Psoas muscle (tissue), 7 donors: ENCODE measurements at regions not wholly inside any gene's neighbourhood (a gene's known extent, or its start where the extent isn't known, plus 50 kb on each side); places are given as distances from the start of the nearest gene placed in this dataset.

Experiments used
- ATAC-seq, 4 donors: fragments of 200-7000 bp; cut with Tn5 transposase; one replicate each; pipeline ENCODE4 v1.9.1; 2020; ENCODE audit warnings: moderate library complexity in 3 of 4, mild to moderate bottlenecking in 2 of 4
- DNase-seq, 2 donors: peaks; one replicate each; pipeline ENCODE4 v3.0.0-alpha.2; 2020
- H3K27ac ChIP-seq: fragments of 200-600 bp; one replicate; pipeline ENCODE4 v1.8.0; 2022
- H3K27me3 ChIP-seq, 3 donors: fragments of 200-600 bp in 1 of 3; one replicate each; pipeline versions ENCODE4 v1.6.1 to v1.8.0; 2013 to 2022; ENCODE audit warnings: low read length in 2 of 3, mild to moderate bottlenecking in 2 of 3, moderate library complexity in 1 of 3; ENCODE audit not compliant: insufficient read depth in 3 of 3
- H3K36me3 ChIP-seq, 2 donors: fragments of 200-600 bp in 1 of 2; one replicate each; pipeline versions ENCODE4 v1.6.1 to v1.8.0; 2013 to 2022; ENCODE audit warnings: low read depth in 1 of 2, mild to moderate bottlenecking in 1 of 2, moderate library complexity in 1 of 2; ENCODE audit not compliant: insufficient read depth in 1 of 2
- H3K4me1 ChIP-seq: fragments of 200-600 bp; one replicate; pipeline ENCODE4 v1.8.0; 2022
- H3K4me3 ChIP-seq: fragments of 200-600 bp; one replicate; pipeline ENCODE4 v1.8.0; 2022; ENCODE audit warnings: mild to moderate bottlenecking
- H3K9me3 ChIP-seq: fragments of 200-600 bp; one replicate; pipeline ENCODE4 v1.8.0; 2022
- WGBS, 3 donors: extraction: QIAGEN DNeasy Blood & Tissue Kit; methylation state at CpG; one replicate each; pipeline versions ENCODE4 v1.1.6 to v1.1.7; 2013; 5-methylcytosine and 5-hydroxymethylcytosine counted together
- intact Hi-C, 2 donors: fragments of 100-400 bp; cut with DNase I; formaldehyde crosslinking; loops; one replicate each; pipeline versions ENCODE4 v1.11.0 to v1.14.2; 2022
- TF ChIP-seq, protein P1 (sequence below): fragments of 200-600 bp; IDR thresholded peaks from one replicate; pipeline ENCODE4 v1.8.0; 2022; ENCODE audit warnings: antibody characterized with exemption
- donor health status: healthy with polysubstance abuse.
- donor health status: DM: no; HTN: no; CAD: no; lungs with moderate emphysema.
- donor health status: Bipolar disorder and iron deficiency.
- donor health status: healthy.
- donor health status: DM: yes; HTN: yes; CAD: no.
- donor health status: DM: no; HTN: no; CAD: no.
- donor health status: DM: yes; HTN: yes; CAD: no.

DNA sequence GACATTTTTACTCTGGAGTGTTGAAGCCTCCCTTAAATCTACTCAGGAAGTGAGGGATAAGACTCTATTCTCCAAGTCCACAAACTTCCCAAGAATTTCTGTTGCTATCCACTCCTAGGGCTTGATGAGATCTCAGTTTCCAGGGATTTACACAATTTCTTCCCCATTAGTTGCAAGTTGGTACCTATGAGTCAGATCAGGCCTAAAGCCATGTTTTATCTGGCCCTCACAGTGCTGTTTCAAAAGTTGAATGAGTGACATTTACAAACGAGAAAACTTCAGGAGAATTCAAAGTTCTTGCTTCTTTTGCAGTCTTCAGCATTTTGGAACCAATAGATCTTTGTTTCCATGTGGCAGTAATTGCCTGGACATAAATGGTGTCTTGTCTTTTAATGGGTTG lies 156.4 kb upstream of the SYT10 start:
- Histone ChIP-seq H3K36me3 (no peaks in the 10 kb centered on the region), H3K4me3 (no peak overlapping the region), H3K4me1 (no peaks in the 10 kb centered on the region), H3K27ac (no peak overlapping the region), H3K27me3 (no peaks in the 10 kb centered on the region), H3K9me3 (no peaks in the 10 kb centered on the region)
- TF ChIP-seq, protein P1, sequence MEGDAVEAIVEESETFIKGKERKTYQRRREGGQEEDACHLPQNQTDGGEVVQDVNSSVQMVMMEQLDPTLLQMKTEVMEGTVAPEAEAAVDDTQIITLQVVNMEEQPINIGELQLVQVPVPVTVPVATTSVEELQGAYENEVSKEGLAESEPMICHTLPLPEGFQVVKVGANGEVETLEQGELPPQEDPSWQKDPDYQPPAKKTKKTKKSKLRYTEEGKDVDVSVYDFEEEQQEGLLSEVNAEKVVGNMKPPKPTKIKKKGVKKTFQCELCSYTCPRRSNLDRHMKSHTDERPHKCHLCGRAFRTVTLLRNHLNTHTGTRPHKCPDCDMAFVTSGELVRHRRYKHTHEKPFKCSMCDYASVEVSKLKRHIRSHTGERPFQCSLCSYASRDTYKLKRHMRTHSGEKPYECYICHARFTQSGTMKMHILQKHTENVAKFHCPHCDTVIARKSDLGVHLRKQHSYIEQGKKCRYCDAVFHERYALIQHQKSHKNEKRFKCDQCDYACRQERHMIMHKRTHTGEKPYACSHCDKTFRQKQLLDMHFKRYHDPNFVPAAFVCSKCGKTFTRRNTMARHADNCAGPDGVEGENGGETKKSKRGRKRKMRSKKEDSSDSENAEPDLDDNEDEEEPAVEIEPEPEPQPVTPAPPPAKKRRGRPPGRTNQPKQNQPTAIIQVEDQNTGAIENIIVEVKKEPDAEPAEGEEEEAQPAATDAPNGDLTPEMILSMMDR: no peak
- ATAC-seq (no peak), DNase-seq (no peak)
- intact Hi-C loops: no loop called here
- 33 to 49% (median 45%) methylated on average over 1 of the region's 1 CpG for WGBS, 3 donors

DNA sequence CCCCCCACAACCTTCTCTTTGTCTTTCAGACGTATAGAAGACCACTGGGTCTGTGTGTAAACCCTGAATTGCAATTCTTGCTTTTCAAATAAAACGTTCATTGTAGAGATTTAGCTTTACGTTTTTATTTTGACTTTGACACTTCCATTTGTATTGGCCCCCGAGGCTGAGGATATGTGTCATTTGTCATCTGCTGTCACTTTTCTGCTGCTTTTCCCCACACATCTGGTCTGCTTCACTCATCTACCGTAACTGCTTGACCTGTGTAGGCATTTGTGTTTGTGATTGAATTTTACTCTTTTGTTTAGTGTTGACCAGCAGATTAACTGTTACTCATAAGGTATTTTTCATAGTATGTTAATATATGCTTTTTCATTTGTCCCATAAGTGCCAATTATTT lies 157.2 kb upstream of the SYT10 start:
- WGBS, 3 donors: 36 to 44% (median 40%) methylated on average over 5 of the region's 5 CpGs
- TF ChIP-seq, protein P1: no peak
- intact Hi-C loops: no loop called here
- no peaks in the 10 kb centered on the region for H3K27me3 ChIP-seq
- no peak for ATAC-seq
- H3K27ac ChIP-seq: no peak overlapping the region
- no peaks in the 10 kb centered on the region for H3K4me1 ChIP-seq
- H3K4me3 ChIP-seq: no peak overlapping the region
- no peak for DNase-seq
- no peaks in the 10 kb centered on the region for H3K9me3 ChIP-seq
- H3K36me3 ChIP-seq: no peaks in the 10 kb centered on the region

DNA sequence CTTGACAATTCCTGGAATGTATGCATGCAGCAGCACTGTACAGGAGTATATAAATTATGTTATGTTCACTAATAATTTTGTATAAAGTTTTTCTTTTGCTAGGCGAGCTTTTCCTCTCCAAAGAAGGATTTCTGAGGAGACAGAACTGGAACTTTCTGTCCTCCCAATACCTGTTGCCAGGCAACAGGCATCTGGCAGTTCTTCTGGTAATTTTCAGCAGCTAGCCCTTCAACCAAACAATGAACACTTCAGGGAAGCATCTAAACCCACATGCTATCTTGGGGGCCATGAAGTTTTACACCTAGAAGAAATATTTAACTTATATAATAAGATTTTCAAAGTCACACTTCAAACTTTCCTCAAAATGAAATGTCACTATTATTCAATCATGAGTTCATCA lies 162.9 kb upstream of the SYT10 start:
- Histone ChIP-seq H3K36me3 (no peaks in the 10 kb centered on the region), H3K4me3 (no peak overlapping the region), H3K9me3 (no peaks in the 10 kb centered on the region), H3K27me3 (no peaks in the 10 kb centered on the region), H3K4me1 (no peaks in the 10 kb centered on the region), H3K27ac (no peak overlapping the region)
- no peak for DNase-seq
- 20 to 22% (median 21%) methylated on average over 1 of the region's 1 CpG for WGBS, 3 donors
- intact Hi-C loops: no loop called here
- ATAC-seq: no peak
- TF ChIP-seq, protein P1: no peak

DNA sequence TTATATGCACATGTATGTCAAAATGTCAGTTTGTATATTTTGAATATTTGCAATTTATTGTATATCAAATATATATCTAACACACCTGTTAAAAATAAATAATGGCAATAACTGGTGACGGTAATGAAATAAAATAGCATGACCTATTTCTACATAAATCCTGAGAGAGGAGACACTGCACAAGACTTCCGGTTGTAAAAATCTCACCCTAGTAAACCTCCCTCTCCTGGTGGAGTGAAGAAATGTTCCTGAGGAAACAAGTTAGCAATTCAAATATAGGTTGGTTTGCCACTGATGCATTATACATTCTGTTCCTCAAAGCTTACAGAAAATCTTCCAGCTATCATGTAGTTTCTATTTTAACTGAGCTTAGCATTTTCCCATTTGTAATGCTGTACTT lies 166.1 kb upstream of the SYT10 start:
- H3K4me1 ChIP-seq: no peaks in the 10 kb centered on the region
- no peak overlapping the region for H3K27ac ChIP-seq
- 12 to 18% (median 12%) methylated on average over 2 of the region's 2 CpGs for WGBS, 3 donors
- H3K36me3 ChIP-seq: no peaks in the 10 kb centered on the region
- no peak overlapping the region for H3K4me3 ChIP-seq
- ATAC-seq: no peak
- no peaks in the 10 kb centered on the region for H3K9me3 ChIP-seq
- TF ChIP-seq, protein P1: no peak
- intact Hi-C loops: no loop called here
- no peaks in the 10 kb centered on the region for H3K27me3 ChIP-seq
- no peak for DNase-seq

DNA sequence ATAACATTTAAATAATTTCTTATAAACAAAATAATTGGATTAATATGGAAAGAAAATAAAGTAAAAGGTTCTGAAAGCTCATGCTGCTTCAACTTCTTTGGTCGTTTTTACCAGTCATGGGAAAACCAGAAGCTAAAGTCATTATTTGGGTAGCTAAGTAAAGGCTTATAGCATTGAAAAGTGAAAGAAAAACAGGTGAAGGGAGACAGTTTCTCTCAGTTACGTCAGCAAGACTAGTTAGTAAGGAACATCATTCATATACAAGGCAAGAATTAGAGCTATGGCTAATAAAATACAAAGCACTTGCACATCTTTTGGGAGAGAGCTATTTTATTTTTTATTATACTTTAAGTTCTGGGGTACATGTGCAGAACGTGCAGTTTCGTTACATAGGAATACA lies 170.3 kb upstream of the SYT10 start:
- intact Hi-C loops: no loop called here
- ATAC-seq (no peak), DNase-seq (no peak)
- WGBS, 3 donors: 70 to 82% (median 74%) methylated on average over 4 of the region's 4 CpGs
- H3K36me3 ChIP-seq: no peaks in the 10 kb centered on the region
- TF ChIP-seq, protein P1: no peak
- no peak overlapping the region for H3K4me3 ChIP-seq
- no peaks in the 10 kb centered on the region for H3K4me1 ChIP-seq
- H3K27me3 ChIP-seq: no peaks in the 10 kb centered on the region
- H3K9me3 ChIP-seq: no peaks in the 10 kb centered on the region
- no peak overlapping the region for H3K27ac ChIP-seq
